NCI-H526 treated with DMSO at 0.1 percent for 48 hours (cell line): ENCODE measurements at regions not wholly inside any gene's neighbourhood (a gene's known extent, or its start where the extent isn't known, plus 50 kb on each side); places are given as distances from the start of the nearest gene placed in this dataset.

ENCODE experiments used
- DNase-seq: peaks from one replicate; lab custom pipeline; 2025; lab: John Stamatoyannopoulos, UW

DNA sequence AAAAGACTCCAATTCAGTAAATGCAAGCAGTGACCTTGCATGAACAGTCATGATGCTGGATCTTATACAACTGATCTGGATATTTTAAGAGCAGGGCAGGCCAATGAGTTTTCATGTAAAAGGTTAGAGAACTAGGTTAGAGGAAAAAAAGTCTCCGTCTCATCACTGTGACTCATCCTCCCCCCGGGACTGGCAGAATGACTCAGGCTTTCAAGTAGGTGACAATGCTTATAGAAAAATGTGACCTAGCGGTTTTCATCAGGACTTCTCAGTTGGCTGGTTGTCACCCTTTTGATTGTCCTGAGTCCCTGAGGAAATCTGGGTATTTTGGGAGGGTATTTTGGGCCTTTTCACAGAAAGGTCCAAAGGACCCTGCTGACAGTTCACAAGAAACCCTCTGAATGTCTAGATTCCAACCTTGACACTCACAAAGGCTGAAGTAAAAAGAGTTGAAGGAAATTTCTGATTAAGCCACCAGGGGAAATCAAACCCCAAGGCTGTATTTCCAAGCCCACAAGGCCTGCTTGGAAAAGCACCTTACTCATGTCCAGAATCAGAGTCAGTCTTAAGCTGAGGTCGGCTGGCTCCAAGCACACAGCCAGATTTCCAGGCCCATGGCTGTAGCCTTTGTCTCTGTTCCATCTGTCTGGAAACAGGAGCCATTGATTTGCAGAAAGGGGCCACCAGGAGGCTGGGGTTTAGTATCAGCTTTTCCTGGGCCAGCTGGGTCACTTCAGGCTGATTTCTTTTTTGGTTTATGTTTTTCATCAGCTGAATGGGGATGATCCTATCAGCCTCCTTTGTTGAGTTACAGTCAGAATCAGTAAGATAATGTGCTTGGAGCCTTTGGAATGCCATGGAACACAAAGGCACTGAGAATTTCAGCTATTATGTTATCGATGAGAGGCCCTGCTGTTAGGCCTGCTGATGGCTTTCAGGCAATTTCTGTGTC, 226.4 kb upstream of the HABP2 start:
- DNase-seq = no peak

DNA sequence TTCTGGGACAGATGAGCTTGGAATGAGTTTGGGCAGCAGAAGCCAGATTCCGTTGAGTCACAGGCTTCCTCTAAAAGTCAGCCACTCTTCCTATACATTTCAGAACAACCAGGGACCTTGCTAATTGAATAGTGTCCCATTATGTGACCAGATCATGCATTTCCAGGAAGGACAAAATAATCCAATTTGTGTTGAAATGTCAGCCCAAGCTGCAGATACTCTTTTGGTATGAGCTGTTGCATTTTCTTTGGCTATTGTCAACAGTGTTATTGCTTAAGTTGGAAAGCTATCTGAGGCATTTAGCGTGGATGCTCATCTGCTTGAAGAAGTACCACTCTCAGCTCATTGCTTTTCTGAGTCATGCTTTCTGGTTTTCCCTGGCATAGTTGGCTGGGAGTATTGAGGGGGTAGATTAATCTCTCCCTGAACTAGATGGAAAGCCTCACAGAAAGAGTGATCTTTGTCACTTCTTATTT, 223.7 kb upstream of the HABP2 start:
- DNase-seq = no peak

DNA sequence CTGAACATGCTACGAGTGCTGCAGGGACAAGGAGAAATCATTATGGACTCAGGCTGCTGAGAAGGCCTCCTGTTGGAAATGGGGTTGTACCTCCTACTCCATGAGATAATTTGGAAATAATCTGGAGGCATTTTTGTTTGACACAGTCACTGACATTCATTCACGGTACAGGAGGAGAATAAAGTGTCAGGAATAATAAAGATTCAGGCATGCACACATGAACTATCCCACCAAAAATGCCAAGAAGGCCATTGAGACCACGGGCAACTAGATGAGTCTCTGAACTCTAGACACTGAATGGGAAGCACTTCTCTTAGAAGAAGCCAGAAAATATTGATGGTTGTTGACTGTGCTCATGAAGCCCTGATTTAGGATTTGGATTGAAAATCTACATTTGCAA, 220.9 kb upstream of the HABP2 start:
- DNase-seq = no peak

DNA sequence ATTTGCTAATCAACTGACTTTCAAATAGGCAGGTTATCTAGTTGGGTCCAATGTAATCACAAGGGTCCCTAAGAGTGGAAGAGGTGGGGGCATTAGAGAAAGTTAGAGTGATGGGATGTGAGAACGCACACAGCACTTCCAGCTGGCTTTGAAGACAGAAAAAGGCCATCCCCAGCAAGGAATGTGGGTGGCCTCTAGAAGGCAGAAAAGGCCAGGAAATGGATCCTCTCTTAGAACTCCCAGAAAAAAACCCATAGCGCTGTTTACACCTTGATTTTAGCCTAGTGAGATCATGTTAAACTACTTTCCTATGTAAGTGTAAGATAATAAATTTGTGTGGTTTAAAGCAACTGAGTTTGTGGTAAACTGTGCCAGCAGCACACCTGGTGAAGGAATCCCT, 219.5 kb upstream of the HABP2 start:
- DNase-seq = no peak

DNA sequence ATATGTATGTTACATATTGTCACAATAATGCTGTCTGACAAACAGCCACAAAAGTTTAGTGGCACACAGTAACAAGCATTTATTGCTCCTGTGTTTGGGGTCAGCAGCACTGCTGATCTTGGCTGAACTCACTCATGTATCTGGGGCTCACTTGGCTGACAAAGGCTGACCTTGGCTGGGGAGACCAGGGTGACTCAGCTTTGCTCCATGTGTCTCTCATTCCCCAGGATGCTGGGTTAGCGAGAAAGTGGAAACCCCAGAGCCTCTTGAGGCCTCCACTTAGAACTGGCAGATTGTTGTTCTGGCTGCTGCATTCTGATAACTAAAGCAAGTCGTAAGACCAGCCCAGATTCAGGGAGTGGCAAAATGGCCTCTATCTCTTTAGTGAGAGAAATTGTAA, 217.3 kb upstream of the HABP2 start:
- DNase-seq = no peak

DNA sequence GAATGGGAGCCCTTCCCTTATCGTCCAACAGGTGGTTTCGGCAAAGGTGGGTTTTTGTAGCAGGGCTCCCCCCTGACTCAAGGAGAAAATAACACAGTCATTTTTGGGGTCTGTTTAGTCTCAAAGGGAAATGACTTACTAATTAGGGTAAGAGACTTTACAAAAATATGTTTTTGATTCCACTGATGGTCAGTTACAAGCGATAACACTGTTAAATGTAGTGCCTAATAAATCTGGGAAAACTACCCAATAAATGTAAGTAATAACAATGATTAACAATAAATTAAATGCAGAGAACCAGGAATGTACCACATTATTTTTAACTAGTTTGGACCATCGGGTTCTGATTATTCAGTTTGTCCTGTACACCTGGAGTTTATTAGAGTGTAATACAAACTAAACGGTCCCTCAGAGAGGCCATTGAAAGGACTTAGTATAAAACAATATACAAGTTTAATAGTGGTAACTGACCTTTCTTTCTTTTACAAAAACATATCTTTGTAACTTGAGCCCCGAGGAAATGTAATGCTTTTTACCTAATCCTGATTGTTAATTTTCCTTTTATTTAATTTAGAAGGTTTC, 216.2 kb upstream of the HABP2 start:
- DNase-seq = no peak

DNA sequence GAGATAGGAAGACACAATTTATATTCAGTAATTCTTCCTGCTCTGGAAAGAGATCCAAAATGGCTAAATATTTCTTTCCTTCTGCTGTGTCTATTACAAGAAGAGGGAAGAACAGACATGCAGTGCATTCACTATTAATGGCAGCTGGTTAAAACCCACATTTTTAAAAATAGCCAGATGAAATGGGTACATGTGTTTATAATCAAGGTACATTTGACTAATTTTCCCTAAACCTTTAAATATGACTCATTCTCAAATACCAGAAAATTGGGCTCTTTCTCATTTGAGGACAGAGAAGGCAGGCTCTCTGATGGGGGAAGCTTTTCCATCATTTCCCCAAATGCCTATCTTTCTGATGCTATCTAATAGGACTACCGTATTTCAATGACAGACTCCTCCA, 215.7 kb upstream of the HABP2 start:
- DNase-seq = no peak

DNA sequence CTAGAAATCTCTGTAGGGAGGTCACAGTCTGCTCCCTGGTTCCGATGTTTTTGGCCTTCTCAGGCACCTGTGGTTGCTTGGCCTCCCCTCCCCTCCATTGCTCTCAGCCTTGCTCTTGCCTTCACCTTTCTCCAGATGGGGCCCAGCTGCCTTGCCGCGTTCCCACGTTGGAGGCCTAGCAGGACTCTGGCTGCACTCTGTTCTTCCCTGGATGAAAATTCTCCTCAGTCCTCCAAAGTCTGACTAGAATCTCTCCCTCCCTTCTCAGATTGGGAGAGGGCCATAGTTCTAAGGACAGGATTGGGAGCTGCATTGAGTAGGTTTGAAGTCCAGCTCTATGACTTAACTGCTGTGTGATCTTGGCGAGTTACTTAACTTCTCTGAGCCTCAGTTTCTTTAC, 213.7 kb upstream of the HABP2 start:
- no peak for DNase-seq

DNA sequence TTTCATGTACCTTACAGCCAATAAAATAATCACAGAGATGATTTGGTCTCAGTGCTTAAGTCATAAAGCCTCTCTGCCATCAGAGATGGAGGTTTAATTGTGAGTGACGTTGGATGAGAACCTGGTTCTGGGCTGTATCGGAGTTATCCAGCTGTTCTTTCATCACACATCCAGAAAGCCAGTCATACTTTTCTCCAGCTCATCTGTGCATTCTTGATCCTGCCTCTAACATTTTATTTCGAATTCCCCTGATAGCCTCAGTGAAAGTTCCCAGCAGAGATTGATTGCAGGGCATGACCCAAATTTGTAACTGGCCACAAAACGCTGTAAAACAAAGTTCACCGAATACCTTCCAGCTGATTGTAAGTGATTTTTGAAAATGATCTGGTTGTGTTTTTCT, 212.6 kb upstream of the HABP2 start:
- DNase-seq = no peak

DNA sequence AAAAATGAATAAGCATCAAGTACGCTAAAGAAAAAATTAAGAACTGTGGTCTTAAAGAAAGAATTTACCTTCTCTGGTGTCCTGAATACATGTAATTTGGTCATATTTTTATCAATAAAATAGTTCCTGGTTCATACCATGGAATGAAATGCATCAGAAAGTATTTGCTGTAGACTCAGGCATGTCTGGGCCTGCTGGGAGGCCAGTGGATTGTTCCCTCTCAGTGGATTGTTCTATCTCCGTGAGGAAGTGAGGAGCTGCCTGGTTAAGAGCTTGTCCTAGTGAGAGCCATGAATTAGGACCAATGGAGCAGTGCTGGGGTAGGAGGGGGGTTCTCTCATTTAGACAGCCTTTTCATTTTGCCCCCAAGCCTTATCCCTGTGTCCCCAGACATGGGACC, 211.7 kb upstream of the HABP2 start:
- DNase-seq = no peak

DNA sequence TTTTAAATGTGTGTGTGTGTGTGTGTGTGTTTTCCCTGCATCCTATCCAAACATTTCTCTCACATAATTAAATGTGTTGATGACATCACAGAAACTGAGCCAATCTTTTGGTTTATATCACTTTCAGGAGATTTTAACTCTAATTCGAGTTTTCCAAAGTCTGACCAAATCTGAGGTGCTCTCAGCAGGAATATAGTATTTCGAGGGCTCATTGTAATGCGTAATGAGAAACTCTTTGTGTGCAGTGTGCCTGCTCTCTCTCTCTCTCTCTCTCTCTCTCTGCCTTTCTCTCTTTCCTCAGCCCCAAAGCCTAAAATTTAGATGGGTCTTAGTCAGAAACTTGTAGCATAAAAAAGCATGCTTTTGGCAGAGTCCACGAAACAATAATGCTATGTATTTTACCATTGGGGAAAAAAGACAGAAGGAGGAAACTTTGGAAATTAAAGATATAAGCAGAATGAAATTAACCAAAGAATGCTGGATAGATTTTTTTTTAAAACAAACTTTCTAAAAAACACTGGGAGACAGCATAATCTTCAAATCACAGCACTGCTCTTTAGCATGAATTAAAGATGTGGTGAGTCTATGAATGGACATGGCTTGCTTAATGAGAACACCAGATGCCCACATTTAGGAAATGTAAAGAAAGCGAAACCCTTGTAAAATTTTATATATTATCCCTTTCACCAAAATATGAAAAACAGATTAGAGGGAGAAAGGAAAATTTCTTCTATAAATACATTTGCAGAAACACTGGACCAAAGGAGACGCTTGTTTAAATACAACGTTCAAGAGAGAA, 206.8 kb upstream of the HABP2 start:
- no peak for DNase-seq

DNA sequence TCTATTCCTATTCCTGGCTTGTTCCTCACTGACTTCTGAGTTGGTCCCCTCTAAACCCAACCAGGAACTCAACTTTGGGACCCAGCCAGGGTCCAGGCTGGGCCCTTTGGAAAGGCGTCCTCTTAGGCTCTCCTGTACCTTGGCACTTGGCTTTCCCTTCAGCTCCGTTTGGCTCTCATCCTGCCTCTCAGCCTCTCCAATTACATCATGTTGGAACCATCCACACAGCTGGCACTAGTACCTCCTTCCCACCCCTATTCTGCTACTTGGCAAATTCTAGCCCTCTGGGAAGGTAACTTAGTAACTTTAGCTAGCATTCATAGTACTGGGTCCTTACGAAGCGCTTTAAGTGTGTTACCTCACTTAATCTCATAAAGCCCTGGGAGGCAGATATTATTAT, 205.3 kb upstream of the HABP2 start:
- no peak for DNase-seq

DNA sequence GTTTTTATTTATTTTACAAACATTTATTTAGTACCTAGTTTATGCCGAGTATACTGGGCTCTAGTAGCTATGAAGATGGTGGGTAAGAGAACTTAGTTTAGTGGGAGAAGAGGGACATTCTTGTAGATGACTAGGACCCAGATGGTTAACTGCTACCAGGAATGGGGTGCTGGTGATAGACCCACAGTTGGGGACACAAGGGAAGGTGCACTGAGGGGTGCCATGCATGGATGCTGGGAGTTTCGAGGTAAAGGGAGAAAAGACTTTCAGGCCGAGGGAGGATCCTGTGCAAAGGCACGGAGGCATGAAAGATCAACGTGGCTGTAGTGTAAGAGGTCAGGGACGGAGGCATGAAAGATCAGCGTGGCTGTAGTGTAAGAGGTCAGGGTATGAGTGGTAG, 204.2 kb upstream of the HABP2 start:
- no peak for DNase-seq

DNA sequence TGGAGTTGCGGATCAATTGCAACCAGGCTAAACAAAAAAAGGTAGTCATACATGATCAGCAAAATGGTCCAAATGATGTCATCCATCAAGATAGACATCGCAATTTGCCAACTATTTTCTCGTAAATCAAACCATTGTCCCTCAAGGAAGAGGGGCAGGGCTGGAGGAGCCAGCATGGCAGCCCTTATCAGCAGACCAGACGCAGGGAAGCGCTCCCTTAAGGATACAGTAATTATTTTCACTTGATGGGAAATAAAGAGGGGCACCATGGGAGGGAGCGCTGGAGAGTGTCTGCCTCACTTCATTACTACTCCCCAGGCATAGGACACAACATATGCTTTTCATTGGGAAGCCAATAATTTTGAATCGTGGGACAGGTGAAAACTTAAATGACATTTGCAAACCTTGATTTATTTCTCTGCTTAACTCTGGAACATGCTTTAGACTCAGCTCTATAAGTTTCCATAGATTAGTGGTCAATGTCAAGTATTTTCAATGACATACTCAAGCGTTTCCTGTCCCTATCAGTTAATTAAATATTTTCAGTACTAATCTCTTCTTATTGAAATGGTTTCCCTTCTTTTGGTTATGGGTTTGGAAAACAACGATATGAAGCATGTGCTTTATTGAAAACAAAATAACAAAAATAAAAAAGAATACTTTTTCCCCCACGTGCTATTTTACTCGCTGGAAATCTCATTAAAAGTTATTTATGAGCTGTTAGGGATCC, 202.4 kb upstream of the HABP2 start:
- no peak for DNase-seq

DNA sequence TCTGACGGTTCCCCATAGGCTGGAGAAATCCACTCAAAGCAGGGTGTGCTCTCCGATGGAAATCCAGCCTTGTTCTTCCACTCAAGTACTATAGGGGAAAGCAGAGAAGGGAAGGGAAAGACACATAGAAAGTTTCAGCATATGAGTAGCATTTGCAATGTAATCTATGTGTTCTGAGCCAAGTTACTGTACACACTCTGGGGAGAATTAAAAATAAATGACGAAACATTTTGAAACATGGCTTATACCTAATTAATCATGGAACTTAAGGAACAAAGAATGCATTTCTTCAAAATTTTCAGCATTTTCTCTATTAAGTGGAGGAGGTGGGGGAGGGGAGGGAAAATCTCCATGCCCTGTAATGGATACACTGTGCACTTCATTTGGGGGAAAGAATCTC, 198.1 kb upstream of the HABP2 start:
- DNase-seq = no peak

DNA sequence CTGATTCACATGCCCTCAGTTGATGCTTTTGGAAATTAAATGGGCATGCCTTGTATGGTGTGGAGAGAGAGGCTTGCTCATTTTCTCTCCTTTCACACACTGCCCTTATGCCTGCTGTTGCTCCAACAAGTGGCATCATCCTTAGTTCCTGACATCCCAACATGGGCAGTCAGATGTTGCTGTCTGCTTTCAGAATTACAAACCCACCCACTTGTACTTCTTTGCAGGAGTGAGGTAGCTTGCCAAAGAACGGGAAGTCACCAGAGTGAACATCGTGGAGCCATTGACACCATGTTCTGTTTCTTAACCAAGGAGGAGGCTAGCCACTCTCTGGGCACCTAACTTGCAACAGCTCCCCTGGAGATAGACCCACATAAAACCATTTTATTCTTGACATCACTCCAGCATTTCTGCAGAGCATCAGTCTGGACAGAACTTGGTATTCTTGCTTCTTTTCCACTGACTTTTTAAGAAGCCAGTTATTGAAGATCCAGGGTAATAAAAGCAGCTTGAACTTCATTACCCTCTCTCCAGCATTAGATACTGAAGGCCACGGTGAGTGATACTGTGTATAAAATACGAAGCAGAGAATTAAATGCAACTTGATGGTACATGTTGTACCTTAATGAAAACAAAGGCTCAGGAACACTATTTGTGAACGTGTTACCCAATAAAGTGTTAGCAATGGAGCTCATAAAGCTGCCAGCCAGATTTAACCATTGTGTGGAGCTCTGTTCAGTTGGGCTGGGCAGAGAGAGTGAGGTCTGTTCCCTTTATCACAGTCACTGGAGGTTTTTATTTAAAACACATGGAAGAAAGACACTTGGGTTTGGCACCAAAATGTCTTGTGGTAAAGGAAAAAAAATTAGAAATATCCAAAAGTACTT, 195.8 kb upstream of the HABP2 start:
- DNase-seq = no peak

DNA sequence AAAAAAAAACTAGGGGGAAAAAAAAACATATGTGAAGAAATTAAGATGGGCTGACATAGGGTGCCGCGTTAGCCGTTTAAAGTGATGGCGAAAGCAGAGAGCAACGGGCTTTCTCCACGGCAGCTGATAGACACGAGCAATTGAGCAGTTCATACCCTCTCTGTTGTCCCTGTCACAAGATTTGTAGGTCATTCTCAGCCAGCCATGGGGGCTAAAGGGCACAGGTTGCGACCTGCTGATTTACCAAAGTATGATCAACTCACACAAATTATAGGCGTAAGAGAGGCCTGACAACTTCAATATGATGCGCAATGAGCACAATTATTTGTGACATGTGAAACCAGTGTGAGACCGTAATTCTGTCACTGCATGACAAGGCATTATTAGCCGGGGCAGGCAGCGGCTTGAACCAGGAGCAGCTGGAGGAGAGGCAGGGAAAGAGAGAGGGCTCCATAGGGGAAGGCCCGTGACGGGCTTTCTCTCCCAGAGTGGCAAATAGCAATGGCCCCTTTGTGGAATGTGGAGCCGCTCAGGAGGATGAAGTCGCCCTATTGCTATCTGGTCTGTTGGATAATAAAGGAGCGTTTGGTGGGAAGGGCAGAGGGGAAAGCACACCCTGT, 195.1 kb upstream of the HABP2 start:
- no peak for DNase-seq

DNA sequence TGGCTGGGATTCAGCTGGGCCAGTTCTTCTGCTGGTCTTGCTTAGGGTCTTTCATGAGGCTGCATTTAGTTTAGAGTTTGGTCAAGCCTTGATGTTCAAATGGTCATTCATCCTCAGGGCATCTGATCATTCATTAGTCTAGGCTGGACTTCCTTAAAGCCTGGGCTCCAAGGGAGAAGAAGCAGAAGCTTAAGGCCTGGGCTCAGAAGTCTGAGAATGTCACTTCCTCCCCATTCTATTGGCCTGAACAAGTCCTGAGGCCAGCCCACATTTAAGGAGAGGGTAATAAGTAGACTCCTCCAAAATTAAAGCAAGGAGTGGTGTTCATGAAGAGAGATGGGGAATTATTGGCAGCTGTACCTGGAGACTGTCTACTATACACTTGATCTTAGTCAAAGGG, 193.2 kb upstream of the HABP2 start:
- DNase-seq = no peak

DNA sequence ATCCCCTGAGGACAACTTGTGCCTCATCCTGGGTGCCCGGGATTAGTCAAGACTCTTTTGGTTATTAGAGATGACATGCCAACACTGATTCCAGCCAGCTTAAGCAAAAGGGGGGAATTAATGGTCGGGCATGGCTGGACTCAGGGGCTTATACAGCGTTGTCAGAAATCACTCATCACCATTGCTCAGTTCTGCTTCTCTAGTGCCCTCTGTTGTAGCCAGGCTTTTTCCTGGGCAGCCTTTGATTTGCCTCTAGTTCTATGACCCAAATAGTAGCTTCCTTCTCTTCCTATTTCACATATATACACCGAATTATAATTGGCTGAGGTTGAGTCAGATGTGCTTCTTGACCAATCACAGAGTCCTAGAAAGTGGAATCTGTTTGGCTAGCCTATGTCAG, 192.0 kb upstream of the HABP2 start:
- no peak for DNase-seq

DNA sequence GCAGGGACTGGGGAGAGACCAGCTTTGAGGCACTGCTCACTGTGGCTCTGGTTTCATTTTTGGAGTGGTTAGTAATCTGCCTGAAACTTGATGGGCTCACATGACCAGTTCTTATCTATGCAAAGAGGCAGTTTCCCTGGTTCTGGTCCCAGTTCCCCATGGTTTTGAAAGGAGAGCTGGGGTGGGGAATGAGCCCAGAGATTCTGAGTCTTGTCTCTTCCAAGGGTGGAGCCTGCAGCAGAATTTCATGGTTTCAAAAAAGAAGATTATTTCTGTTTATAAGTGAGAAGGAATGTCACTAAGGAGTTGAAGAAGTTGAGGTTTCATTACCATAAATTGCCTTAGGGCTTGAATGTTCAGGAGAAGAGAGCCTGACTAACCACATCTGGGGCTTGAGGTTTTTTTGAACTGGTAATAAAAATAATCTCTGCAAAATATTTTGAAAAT, 190.2 kb upstream of the HABP2 start:
- no peak for DNase-seq

DNA sequence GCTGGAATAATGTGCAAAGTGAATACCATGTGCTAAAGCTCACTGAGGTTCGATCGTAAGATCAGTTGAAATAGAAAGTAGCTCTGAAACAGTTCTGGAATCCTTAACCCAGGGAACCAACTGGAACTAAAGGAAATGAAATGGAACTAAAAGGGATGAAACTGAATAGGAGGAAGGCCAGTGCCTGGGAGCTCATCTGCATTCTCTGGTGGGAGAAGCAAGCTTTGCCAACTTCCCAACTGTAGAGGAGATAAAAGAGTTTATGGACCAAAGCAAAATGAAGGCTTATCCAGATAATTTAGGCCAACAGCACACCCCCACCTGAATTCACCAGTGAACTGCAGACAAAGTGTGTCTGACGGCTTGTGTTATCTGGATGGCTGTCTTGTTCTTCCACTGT, 188.6 kb upstream of the HABP2 start:
- no peak for DNase-seq
